HG03135 (cell line): ENCODE measurements at regions not wholly inside any gene's neighbourhood (a gene's known extent, or its start where the extent isn't known, plus 50 kb on each side); places are given as distances from the start of the nearest gene placed in this dataset.
"Not testable (repeated sequence)": the region's sequence is repeated elsewhere in the genome, so short reads cannot be mapped to it uniquely, and the experiment has no call there.

ENCODE experiments used
- ATAC-seq: cut with Tn5 transposase; IDR thresholded peaks from one replicate; pipeline ENCODE4 v1.9.1; 2021; ENCODE audit warnings: mild to moderate bottlenecking, moderate library complexity; ENCODE audit not compliant: unreplicated experiment

- ATAC-seq: no peak
These were observed 864.6 kb downstream of the TMEM121 start for GRCh38 chr14:106390947-106391346.

- no peak for ATAC-seq
These were observed 867.4 kb downstream of the TMEM121 start for GRCh38 chr14:106393742-106394141.

GRCh38 chr14:106395456-106396050, 869.2 kb downstream of the TMEM121 start:
- no peak for ATAC-seq

GRCh38 chr14:106396999-106397398, 870.6 kb downstream of the TMEM121 start:
- ATAC-seq: no peak

GRCh38 chr14:106398931-106399331, 872.5 kb downstream of the TMEM121 start:
- ATAC-seq: not testable (repeated sequence)

GRCh38 chr14:106401316-106401715, 874.9 kb downstream of the TMEM121 start:
- ATAC-seq: not testable (repeated sequence)

GRCh38 chr14:106410229-106410628, 883.8 kb downstream of the TMEM121 start:
- not testable (repeated sequence) for ATAC-seq

GRCh38 chr14:106414464-106414863, 888.1 kb downstream of the TMEM121 start:
- ATAC-seq: no peak

- peak; percentile 90 for ATAC-seq
These were observed 891.1 kb downstream of the TMEM121 start for GRCh38 chr14:106417224-106418049.

- ATAC-seq: no peak
These were observed 893.1 kb downstream of the TMEM121 start for GRCh38 chr14:106419376-106419965.

- ATAC-seq: not testable (repeated sequence)
These were observed 895.1 kb downstream of the TMEM121 start for GRCh38 chr14:106421431-106422033.

GRCh38 chr14:106422066-106422465, 895.7 kb downstream of the TMEM121 start:
- no peak for ATAC-seq

GRCh38 chr14:106425150-106425549, 898.8 kb downstream of the TMEM121 start:
- ATAC-seq: not testable (repeated sequence)

GRCh38 chr14:106436310-106436905, 910.0 kb downstream of the TMEM121 start:
- no peak for ATAC-seq

GRCh38 chr14:106442857-106443256, 916.5 kb downstream of the TMEM121 start:
- no peak for ATAC-seq

- ATAC-seq: no peak
These were observed 928.6 kb downstream of the TMEM121 start for GRCh38 chr14:106455026-106455425.

- ATAC-seq: no peak
These were observed 933.8 kb downstream of the TMEM121 start for GRCh38 chr14:106459971-106460730.

GRCh38 chr14:106460916-106461315, 934.5 kb downstream of the TMEM121 start:
- ATAC-seq: no peak

- not testable (repeated sequence) for ATAC-seq
These were observed 940.1 kb downstream of the TMEM121 start for GRCh38 chr14:106466483-106466882.

GRCh38 chr14:106468869-106469268, 942.5 kb downstream of the TMEM121 start:
- not testable (repeated sequence) for ATAC-seq
